ENCODE measurements at regions not wholly inside any gene's neighbourhood (a gene's known extent, or its start where the extent isn't known, plus 50 kb on each side); places are given as distances from the start of the nearest gene placed in this dataset.

GRCh38 chr2:188050726-188051125 lies 240.9 kb upstream of the GULP1 start:
- WGBS, 5 donors: 69 to 79% (median 72%) methylated on average over 2 of the region's 2 CpGs
- TF ChIP-seq CTCF (IDR thresholded peaks at IDR 0.05): no peak
- TF ChIP-seq POLR2AphosphoS5 (IDR thresholded peaks at IDR 0.05): no peak
- TF ChIP-seq POLR2A (IDR thresholded peaks at IDR 0.05): no peak
- no peak for TF ChIP-seq EP300 (IDR thresholded peaks at IDR 0.05)
- no peaks in the 10 kb centered on the region for H3K9me3 ChIP-seq

GRCh38 chr2:188051706-188052105 lies 240.0 kb upstream of the GULP1 start:
- WGBS, 5 donors: 93 to 100% (median 97%) methylated on average over 1 of the region's 1 CpG
- intact Hi-C loops (cut with DNase I; ENCODE audit: low total_unique reads): no loop called here
- no peaks in the 10 kb centered on the region for H3K4me1 ChIP-seq
- no peaks in the 10 kb centered on the region for H3K27me3 ChIP-seq
- H3K9me3 ChIP-seq: no peaks in the 10 kb centered on the region
- H3K4me3 ChIP-seq: no peak overlapping the region
- H3K36me3 ChIP-seq: no peaks in the 10 kb centered on the region
- H3K27ac ChIP-seq: no peak overlapping the region
- TF ChIP-seq CTCF (IDR thresholded peaks at IDR 0.05): no peak
- TF ChIP-seq POLR2AphosphoS5 (IDR thresholded peaks at IDR 0.05): no peak
- TF ChIP-seq POLR2A (IDR thresholded peaks at IDR 0.05): no peak
- TF ChIP-seq EP300 (IDR thresholded peaks at IDR 0.05): no peak
- DNase-seq: no peak

More at GRCh38 chr2:188050726-188051125, 240.9 kb upstream of the GULP1 start:
- H3K27ac ChIP-seq: no peak overlapping the region
- no peak for DNase-seq
- no peaks in the 10 kb centered on the region for H3K4me1 ChIP-seq
- H3K36me3 ChIP-seq: no peaks in the 10 kb centered on the region
- no peak overlapping the region for H3K4me3 ChIP-seq
- intact Hi-C loops (cut with DNase I; ENCODE audit: low total_unique reads): no loop called here
- no peaks in the 10 kb centered on the region for H3K27me3 ChIP-seq

GRCh38 chr2:188065386-188065785 lies 226.3 kb upstream of the GULP1 start:
- TF ChIP-seq POLR2A (IDR thresholded peaks at IDR 0.05): no peak
- TF ChIP-seq POLR2AphosphoS5 (IDR thresholded peaks at IDR 0.05): no peak
- no peak for TF ChIP-seq CTCF (IDR thresholded peaks at IDR 0.05)
- no peak for TF ChIP-seq EP300 (IDR thresholded peaks at IDR 0.05)
- H3K9me3 ChIP-seq: no peaks in the 10 kb centered on the region
- no peaks in the 10 kb centered on the region for H3K27me3 ChIP-seq
- no peak overlapping the region for H3K4me3 ChIP-seq
- H3K27ac ChIP-seq: no peak overlapping the region
- 81 to 94% (median 88%) methylated on average over 6 of the region's 6 CpGs for WGBS, 5 donors
- no peak for DNase-seq
- intact Hi-C loops (cut with DNase I; ENCODE audit: low total_unique reads): no loop called here
- H3K4me1 ChIP-seq: no peaks in the 10 kb centered on the region
- H3K36me3 ChIP-seq: no peaks in the 10 kb centered on the region

GRCh38 chr2:188068093-188068492 lies 223.6 kb upstream of the GULP1 start:
- no peak overlapping the region for H3K27ac ChIP-seq
- no peak for DNase-seq
- H3K27me3 ChIP-seq: no peaks in the 10 kb centered on the region
- H3K36me3 ChIP-seq: no peaks in the 10 kb centered on the region
- peaks cover 0 to 9% (median 7%) of the 10 kb centered on the region in 4 donors for H3K9me3 ChIP-seq
- H3K4me1 ChIP-seq: no peaks in the 10 kb centered on the region
- no peak overlapping the region for H3K4me3 ChIP-seq
- TF ChIP-seq POLR2A (IDR thresholded peaks at IDR 0.05) (no peak), CTCF (IDR thresholded peaks at IDR 0.05) (no peak), POLR2AphosphoS5 (IDR thresholded peaks at IDR 0.05) (no peak), EP300 (IDR thresholded peaks at IDR 0.05) (no peak)
- intact Hi-C loops (cut with DNase I; ENCODE audit: low total_unique reads): no loop called here
- 58 to 66% (median 60%) methylated on average over 5 of the region's 5 CpGs for WGBS, 5 donors

Data from stomach (tissue), 8 donors.